D721Med (cell line): ENCODE measurements at regions not wholly inside any gene's neighbourhood (a gene's known extent, or its start where the extent isn't known, plus 50 kb on each side); places are given as distances from the start of the nearest gene placed in this dataset.

ENCODE experiments used
- DNase-seq: peaks from one replicate; pipeline ENCODE4 v3.0.0; 2011; ENCODE audit warnings: low spot score; ENCODE audit not compliant: insufficient read length
- FAIRE-seq: peaks from 2 replicates; lab custom pipeline; 2011; peaks lifted over from hg19 to GRCh38; lab: Jason Lieb, UNC
- CTCF ChIP-seq: IDR thresholded peaks from 2 replicates; pipeline ENCODE4 v1.5.1; 2012; ENCODE audit warnings: mild to moderate bottlenecking, control low read depth; ENCODE audit not compliant: insufficient read depth; ENCODE audit errors: missing control alignments

GRCh38 chr15:35596285-35596684 is 50.3 kb upstream of the DPH6 start:
- DNase-seq (no peak), FAIRE-seq (no peak)
- no peak for TF ChIP-seq CTCF

- no peak for FAIRE-seq
- no peak for DNase-seq
- TF ChIP-seq CTCF = no peak
These were observed 56.9 kb upstream of the DPH6 start for GRCh38 chr15:35602836-35603235.

- FAIRE-seq = no peak
- TF ChIP-seq CTCF = no peak
These were observed 57.3 kb upstream of the DPH6 start for GRCh38 chr15:35603301-35603700.

GRCh38 chr15:35603856-35604255 is 57.9 kb upstream of the DPH6 start:
- DNase-seq (no peak), FAIRE-seq (no peak)
- TF ChIP-seq CTCF = no peak

More at GRCh38 chr15:35603301-35603700, 57.3 kb upstream of the DPH6 start:
- no peak for DNase-seq

GRCh38 chr15:35605764-35606449 is 59.9 kb upstream of the DPH6 start:
- no peak for FAIRE-seq
- no peak for TF ChIP-seq CTCF
- no peak for DNase-seq

- no peak for TF ChIP-seq CTCF
- FAIRE-seq (no peak), DNase-seq (no peak)
These were observed 60.5 kb upstream of the DPH6 start for GRCh38 chr15:35606450-35606779.

- no peak for TF ChIP-seq CTCF
These were observed 70.7 kb upstream of the DPH6 start for GRCh38 chr15:35616498-35617271.

More at GRCh38 chr15:35616498-35617271, 70.7 kb upstream of the DPH6 start:
- no peak for DNase-seq
- no peak for FAIRE-seq
